H1 (cell line): ENCODE measurements at regions not wholly inside any gene's neighbourhood (a gene's known extent, or its start where the extent isn't known, plus 50 kb on each side); places are given as distances from the start of the nearest gene placed in this dataset.

Experiments
- CHD1 ChIP-seq: IDR thresholded peaks from 2 replicates; pipeline ENCODE4 v1.6.1; 2012; ENCODE audit warnings: low read depth, low read length, improper control_type of control experiment
- FOSL1 ChIP-seq: IDR thresholded peaks from 2 replicates; pipeline ENCODE4 v1.6.1; 2011; ENCODE audit warnings: mild to moderate bottlenecking, low read depth, low read length, moderate library complexity; ENCODE audit not compliant: insufficient read depth

DNA sequence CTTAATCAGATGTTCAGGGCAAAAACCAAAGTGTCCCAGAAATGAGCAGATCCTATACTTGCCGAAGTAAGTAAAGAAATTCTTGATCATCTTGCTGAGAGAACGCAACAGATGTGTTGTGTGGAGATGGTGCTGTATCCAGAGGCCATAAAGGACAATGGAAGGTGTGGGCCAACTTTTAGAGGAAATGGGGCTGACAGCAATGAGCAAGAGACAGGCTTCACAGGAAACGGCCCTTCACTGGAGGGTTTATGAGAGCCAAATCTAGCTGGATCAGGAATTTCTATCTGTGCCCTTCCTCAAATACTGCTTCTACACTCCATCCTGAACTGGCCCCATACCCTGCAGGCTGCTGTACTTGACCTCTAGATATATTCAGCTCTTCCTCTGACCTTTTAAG is 583.9 kb upstream of the DIPK2B start (continued):
- TF ChIP-seq FOSL1 = no peak
- TF ChIP-seq CHD1 = no peak
